Muscle layer of duodenum (tissue), 2 donors: ENCODE measurements at regions not wholly inside any gene's neighbourhood (a gene's known extent, or its start where the extent isn't known, plus 50 kb on each side); places are given as distances from the start of the nearest gene placed in this dataset.
"Not testable (repeated sequence)": the region's sequence is repeated elsewhere in the genome, so short reads cannot be mapped to it uniquely, and the experiment has no call there.

ENCODE experiments used
- H3K27ac ChIP-seq: one replicate; pipeline ENCODE4 v1.7.0; 2013; ENCODE audit warnings: mild to moderate bottlenecking, low read length
- H3K27me3 ChIP-seq: one replicate; pipeline ENCODE4 v1.7.0; 2013; ENCODE audit warnings: low read depth, mild to moderate bottlenecking, control low read depth, low read length
- H3K36me3 ChIP-seq, 2 donors: one replicate each; pipeline ENCODE4 v1.7.0; 2013; ENCODE audit warnings: low read length in 2 of 2, control low read depth in 1 of 2, mild to moderate bottlenecking in 1 of 2; ENCODE audit not compliant: insufficient read depth in 2 of 2, control insufficient read depth in 1 of 2
- H3K4me1 ChIP-seq, 2 donors: one replicate each; pipeline ENCODE4 v1.7.0; 2013; ENCODE audit warnings: low read length in 2 of 2, mild to moderate bottlenecking in 2 of 2, control low read depth in 1 of 2, moderate library complexity in 1 of 2; ENCODE audit not compliant: insufficient read depth in 2 of 2, control insufficient read depth in 1 of 2
- H3K4me3 ChIP-seq, 2 donors: one replicate each; pipeline ENCODE4 v1.7.0; 2013; ENCODE audit warnings: low read length in 2 of 2, low read depth in 1 of 2, mild to moderate bottlenecking in 1 of 2
- H3K9me3 ChIP-seq, 2 donors: one replicate each; pipeline ENCODE4 v1.7.0; 2013; ENCODE audit warnings: low read length in 2 of 2, control low read depth in 1 of 2, mild to moderate bottlenecking in 1 of 2; ENCODE audit not compliant: control insufficient read depth in 1 of 2
- donor health status: healthy.

GRCh38 chr5:77867194-77867691, 91.1 kb upstream of the TBCA start:
- H3K4me3 ChIP-seq = no peak overlapping the region
- H3K36me3 ChIP-seq = no peaks in the 10 kb centered on the region
- no peaks in the 10 kb centered on the region for H3K4me1 ChIP-seq
- no peak overlapping the region for H3K27ac ChIP-seq
- H3K27me3 ChIP-seq = no peaks in the 10 kb centered on the region
- H3K9me3 ChIP-seq = no peaks in the 10 kb centered on the region

- H3K27me3 ChIP-seq = no peaks in the 10 kb centered on the region
- H3K27ac ChIP-seq = no peak overlapping the region
- H3K4me3 ChIP-seq = no peak overlapping the region
Observed at GRCh38 chr5:77866198-77866597, 90.1 kb upstream of the TBCA start.

GRCh38 chr5:77864997-77865396, 88.9 kb upstream of the TBCA start:
- no peak overlapping the region for H3K27ac ChIP-seq
- no peaks in the 10 kb centered on the region for H3K36me3 ChIP-seq
- H3K9me3 ChIP-seq = no peaks in the 10 kb centered on the region
- H3K4me3 ChIP-seq = no peak overlapping the region
- H3K27me3 ChIP-seq = no peaks in the 10 kb centered on the region
- no peaks in the 10 kb centered on the region for H3K4me1 ChIP-seq

More at GRCh38 chr5:77866198-77866597, 90.1 kb upstream of the TBCA start:
- H3K9me3 ChIP-seq = no peaks in the 10 kb centered on the region
- H3K36me3 ChIP-seq = no peaks in the 10 kb centered on the region
- H3K4me1 ChIP-seq = no peaks in the 10 kb centered on the region

GRCh38 chr5:77863181-77863580, 87.0 kb upstream of the TBCA start:
- H3K27me3 ChIP-seq = no peaks in the 10 kb centered on the region
- H3K4me1 ChIP-seq = no peaks in the 10 kb centered on the region
- H3K36me3 ChIP-seq = no peaks in the 10 kb centered on the region
- no peak overlapping the region for H3K4me3 ChIP-seq
- H3K9me3 ChIP-seq = no peaks in the 10 kb centered on the region
- no peak overlapping the region for H3K27ac ChIP-seq

- Histone ChIP-seq H3K36me3 (no peaks in the 10 kb centered on the region), H3K4me1 (no peaks in the 10 kb centered on the region), H3K9me3 (no peaks in the 10 kb centered on the region), H3K27me3 (no peaks in the 10 kb centered on the region), H3K4me3 (no peak overlapping the region), H3K27ac (no peak overlapping the region)
Observed at GRCh38 chr5:77861576-77861975, 85.4 kb upstream of the TBCA start.

- H3K27ac ChIP-seq = no peak overlapping the region
- no peaks in the 10 kb centered on the region for H3K4me1 ChIP-seq
- no peaks in the 10 kb centered on the region for H3K9me3 ChIP-seq
- no peaks in the 10 kb centered on the region for H3K36me3 ChIP-seq
- H3K4me3 ChIP-seq = no peak overlapping the region
- no peaks in the 10 kb centered on the region for H3K27me3 ChIP-seq
Observed at GRCh38 chr5:77859306-77859705, 83.2 kb upstream of the TBCA start.

GRCh38 chr5:77858678-77859077, 82.5 kb upstream of the TBCA start:
- H3K9me3 ChIP-seq, H3K27me3 ChIP-seq, H3K4me3 ChIP-seq, H3K4me1 ChIP-seq, H3K36me3 ChIP-seq, H3K27ac ChIP-seq: not testable (repeated sequence)

- Histone ChIP-seq H3K4me1 (peaks cover 0 to 9% of the 10 kb centered on the region in 2 donors), H3K9me3 (no peaks in the 10 kb centered on the region), H3K27ac (no peak overlapping the region), H3K4me3 (no peak overlapping the region), H3K27me3 (peaks cover 7% of the 10 kb centered on the region), H3K36me3 (no peaks in the 10 kb centered on the region)
Observed at GRCh38 chr5:77855369-77855768, 79.2 kb upstream of the TBCA start.

GRCh38 chr5:77853353-77853907, 77.3 kb upstream of the TBCA start:
- no peak overlapping the region for H3K4me3 ChIP-seq
- peaks cover 7% of the 10 kb centered on the region for H3K27me3 ChIP-seq
- no peaks in the 10 kb centered on the region for H3K9me3 ChIP-seq
- peaks cover 0 to 9% of the 10 kb centered on the region in 2 donors for H3K4me1 ChIP-seq
- H3K27ac ChIP-seq = no peak overlapping the region
- H3K36me3 ChIP-seq = no peaks in the 10 kb centered on the region

- H3K4me1 ChIP-seq = peaks cover 0 to 9% of the 10 kb centered on the region in 2 donors
- no peaks in the 10 kb centered on the region for H3K9me3 ChIP-seq
- peak overlapping the region; percentile 72 to 86 for H3K4me3 ChIP-seq
- no peaks in the 10 kb centered on the region for H3K36me3 ChIP-seq
- H3K27me3 ChIP-seq = peaks cover 7% of the 10 kb centered on the region
- no peak overlapping the region for H3K27ac ChIP-seq
Observed at GRCh38 chr5:77852514-77853352, 76.6 kb upstream of the TBCA start.

- H3K4me1 ChIP-seq = peaks cover 0 to 9% of the 10 kb centered on the region in 2 donors
- H3K36me3 ChIP-seq = no peaks in the 10 kb centered on the region
- H3K4me3 ChIP-seq = peak overlapping the region; percentile 72 to 86
- no peak overlapping the region for H3K27ac ChIP-seq
- H3K9me3 ChIP-seq = no peaks in the 10 kb centered on the region
- peaks cover 7% of the 10 kb centered on the region for H3K27me3 ChIP-seq
Observed at GRCh38 chr5:77852068-77852513, 76.0 kb upstream of the TBCA start.
